MM.1S (cell line): ENCODE measurements at regions not wholly inside any gene's neighbourhood (a gene's known extent, or its start where the extent isn't known, plus 50 kb on each side); places are given as distances from the start of the nearest gene placed in this dataset.

ENCODE experiments used
- DNase-seq: peaks from one replicate; pipeline ENCODE4 v3.0.0-alpha.2; 2015
- H2AFZ ChIP-seq: fragments of 300-600 bp; sonication (generic); 2 replicates; pipeline ENCODE4 v1.6.0; 2016; ENCODE audit warnings: antibody characterized with exemption, low read length
- H3F3A ChIP-seq: fragments of 300-600 bp; sonication (generic); 2 replicates; pipeline ENCODE4 v1.6.1; 2016; ENCODE audit warnings: mild to moderate bottlenecking, antibody characterized with exemption, low read length, moderate library complexity, mixed read lengths; ENCODE audit not compliant: insufficient read depth
- H3K27ac ChIP-seq: fragments of 300-600 bp; sonication (generic); 2 replicates; pipeline ENCODE4 v1.5.1; 2016; ENCODE audit warnings: mild to moderate bottlenecking, low read length
- H3K27me3 ChIP-seq: fragments of 300-600 bp; sonication (generic); replicated peaks from 2 replicates; pipeline ENCODE4 v1.6.0; 2016; ENCODE audit warnings: low read length; ENCODE audit not compliant: insufficient read depth
- H3K36me3 ChIP-seq: fragments of 300-600 bp; sonication (generic); replicated peaks from 2 replicates; pipeline ENCODE4 v1.6.1; 2016; ENCODE audit warnings: mild to moderate bottlenecking, low read length, mixed read lengths; ENCODE audit not compliant: insufficient read depth
- H3K4me1 ChIP-seq: fragments of 300-600 bp; sonication (generic); 2 replicates; pipeline ENCODE4 v1.6.1; 2016; ENCODE audit warnings: low read length, mixed read lengths
- H3K4me2 ChIP-seq: fragments of 300-600 bp; sonication (generic); 2 replicates; pipeline ENCODE4 v1.6.0; 2016; ENCODE audit warnings: low read depth, low read length
- H3K4me3 ChIP-seq: fragments of 300-600 bp; sonication (generic); 2 replicates; pipeline ENCODE4 v1.5.1; 2016; ENCODE audit warnings: low read length, mixed read lengths
- H3K79me2 ChIP-seq: fragments of 300-600 bp; sonication (generic); 2 replicates; pipeline ENCODE4 v1.6.1; 2016; ENCODE audit warnings: mixed run types, low read length, mixed read lengths
- H3K9ac ChIP-seq: fragments of 300-600 bp; sonication (generic); 2 replicates; pipeline ENCODE4 v1.6.1; 2016; ENCODE audit warnings: low read length, mixed read lengths
- H3K9me2 ChIP-seq: fragments of 300-600 bp; sonication (generic); replicated peaks from 2 replicates; pipeline ENCODE4 v1.6.1; 2016; ENCODE audit warnings: mild to moderate bottlenecking, low read length, mixed read lengths; ENCODE audit not compliant: insufficient read depth
- H3K9me3 ChIP-seq: fragments of 300-600 bp; sonication (generic); replicated peaks from 2 replicates; pipeline ENCODE4 v1.6.1; 2016; ENCODE audit warnings: mild to moderate bottlenecking, low read length, mixed read lengths; ENCODE audit not compliant: insufficient read depth
- H4K20me1 ChIP-seq: fragments of 300-600 bp; sonication (generic); 2 replicates; pipeline ENCODE4 v1.6.1; 2016; ENCODE audit warnings: mild to moderate bottlenecking, low read length, moderate library complexity, mixed read lengths; ENCODE audit not compliant: insufficient read depth
- CTCF ChIP-seq: fragments of 300-600 bp; sonication (generic); IDR thresholded peaks from 2 replicates; pipeline ENCODE4 v1.5.1; 2016; ENCODE audit warnings: antibody characterized with exemption, low read length, mixed read lengths
- EZH2 ChIP-seq: fragments of 300-600 bp; sonication (generic); optimal IDR thresholded peaks from 2 replicates; pipeline ENCODE3; 2017; ENCODE audit warnings: low read depth, mild to moderate bottlenecking, antibody characterized with exemption, low read length, mixed read lengths
- EZH2phosphoT487 ChIP-seq: fragments of 300-600 bp; sonication (generic); IDR thresholded peaks from 2 replicates; pipeline ENCODE4 v1.6.1; 2018; ENCODE audit warnings: antibody characterized with exemption, low read length

GRCh38 chr14:98888281-98888680 lies 383.7 kb downstream of the BCL11B start:
- Histone ChIP-seq H3K4me3 (no peak overlapping the region), H3F3A (no peaks in the 10 kb centered on the region), H3K4me2 (no peak overlapping the region), H3K9me2 (no peaks in the 10 kb centered on the region), H4K20me1 (no peaks in the 10 kb centered on the region), H3K27me3 (no peaks in the 10 kb centered on the region), H3K9ac (no peak overlapping the region), H3K4me1 (no peaks in the 10 kb centered on the region), H3K36me3 (no peaks in the 10 kb centered on the region), H3K9me3 (no peaks in the 10 kb centered on the region), H3K27ac (no peak overlapping the region), H3K79me2 (no peaks in the 10 kb centered on the region), H2AFZ (no peak overlapping the region)
- no peak for TF ChIP-seq CTCF
- TF ChIP-seq EZH2, result no peak
- DNase-seq, result no peak

GRCh38 chr14:98888927-98889835 lies 382.8 kb downstream of the BCL11B start:
- Histone ChIP-seq H4K20me1 (no peaks in the 10 kb centered on the region), H2AFZ (no peak overlapping the region), H3K79me2 (no peaks in the 10 kb centered on the region), H3F3A (no peaks in the 10 kb centered on the region), H3K4me3 (no peak overlapping the region), H3K27me3 (no peaks in the 10 kb centered on the region), H3K36me3 (no peaks in the 10 kb centered on the region), H3K9ac (no peak overlapping the region), H3K4me1 (no peaks in the 10 kb centered on the region), H3K9me2 (no peaks in the 10 kb centered on the region), H3K9me3 (no peaks in the 10 kb centered on the region), H3K27ac (no peak overlapping the region), H3K4me2 (no peak overlapping the region)
- TF ChIP-seq CTCF, result no peak
- TF ChIP-seq EZH2phosphoT487, result no peak
- no peak for TF ChIP-seq EZH2
- DNase-seq, result no peak

GRCh38 chr14:98889836-98890185 lies 382.2 kb downstream of the BCL11B start:
- no peaks in the 10 kb centered on the region for H4K20me1 ChIP-seq
- no peaks in the 10 kb centered on the region for H3K79me2 ChIP-seq
- H3K27me3 ChIP-seq, result no peaks in the 10 kb centered on the region
- H3K9me3 ChIP-seq, result no peaks in the 10 kb centered on the region
- H3F3A ChIP-seq, result no peaks in the 10 kb centered on the region
- no peak for TF ChIP-seq CTCF
- no peak for TF ChIP-seq EZH2
- TF ChIP-seq EZH2phosphoT487, result no peak
- no peak overlapping the region for H3K4me3 ChIP-seq
- no peak overlapping the region for H3K9ac ChIP-seq
- H2AFZ ChIP-seq, result no peak overlapping the region
- no peak for DNase-seq
- no peaks in the 10 kb centered on the region for H3K36me3 ChIP-seq
- H3K27ac ChIP-seq, result no peak overlapping the region
- no peaks in the 10 kb centered on the region for H3K4me1 ChIP-seq
- H3K9me2 ChIP-seq, result no peaks in the 10 kb centered on the region
- H3K4me2 ChIP-seq, result no peak overlapping the region
